Epithelial cell of proximal tubule (primary cell): ENCODE measurements at regions not wholly inside any gene's neighbourhood (a gene's known extent, or its start where the extent isn't known, plus 50 kb on each side); places are given as distances from the start of the nearest gene placed in this dataset.

Source experiments
- DNase-seq: peaks from one replicate; pipeline ENCODE4 v3.0.0-alpha.2; 2011; ENCODE audit warnings: low read depth
- H3K4me3 ChIP-seq: 2 replicates; pipeline ENCODE4 v1.5.1; 2011; ENCODE audit warnings: low read depth, mild to moderate bottlenecking, low read length
- CTCF ChIP-seq: conservative IDR thresholded peaks from 2 replicates; pipeline ENCODE4 v1.5.1; 2012; ENCODE audit warnings: low read depth, mild to moderate bottlenecking, low read length

GRCh38 chr1:2857521-2857920, 56.0 kb upstream of the TTC34 start:
- no peak for DNase-seq
- TF ChIP-seq CTCF = no peak
- H3K4me3 ChIP-seq = no peak overlapping the region

- no peak overlapping the region for H3K4me3 ChIP-seq
- TF ChIP-seq CTCF = no peak
- no peak for DNase-seq
Measured at GRCh38 chr1:2858676-2859075, 57.2 kb upstream of the TTC34 start.

GRCh38 chr1:2859219-2859880, 57.9 kb upstream of the TTC34 start:
- DNase-seq = no peak
- no peak for TF ChIP-seq CTCF
- H3K4me3 ChIP-seq = no peak overlapping the region

GRCh38 chr1:2859881-2860430, 58.5 kb upstream of the TTC34 start:
- DNase-seq = no peak

GRCh38 chr1:2860476-2861142, 59.1 kb upstream of the TTC34 start:
- TF ChIP-seq CTCF = no peak
- H3K4me3 ChIP-seq = no peak overlapping the region
- no peak for DNase-seq

More at GRCh38 chr1:2859881-2860430, 58.5 kb upstream of the TTC34 start:
- no peak for TF ChIP-seq CTCF
- H3K4me3 ChIP-seq = no peak overlapping the region

- TF ChIP-seq CTCF = no peak
- H3K4me3 ChIP-seq = no peak overlapping the region
- no peak for DNase-seq
Measured at GRCh38 chr1:2861143-2861987, 59.9 kb upstream of the TTC34 start.
